HFFc6 (cell line): ENCODE measurements at regions not wholly inside any gene's neighbourhood (a gene's known extent, or its start where the extent isn't known, plus 50 kb on each side); places are given as distances from the start of the nearest gene placed in this dataset.
"Not testable (repeated sequence)": the region's sequence is repeated elsewhere in the genome, so short reads cannot be mapped to it uniquely, and the experiment has no call there.

Source experiments
- DNase-seq: peaks from one replicate; pipeline ENCODE4 v3.0.0-alpha.2; 2018
- H3K27ac Mint-ChIP-seq: 2 replicates; pipeline ENCODE4 v1.8.0; 2020; ENCODE audit warnings: mild to moderate bottlenecking, mixed read lengths
- H3K27me3 Mint-ChIP-seq: 2 replicates; pipeline ENCODE4 v1.8.0; 2021; ENCODE audit warnings: mild to moderate bottlenecking, moderate library complexity, mixed read lengths; ENCODE audit not compliant: insufficient read depth
- H3K36me3 Mint-ChIP-seq: 2 replicates; pipeline ENCODE4 v1.8.0; 2021; ENCODE audit warnings: low read depth, mixed read lengths
- H3K4me1 Mint-ChIP-seq: 2 replicates; pipeline ENCODE4 v1.8.0; 2020; ENCODE audit warnings: low read depth, mixed read lengths
- H3K4me3 Mint-ChIP-seq: 2 replicates; pipeline ENCODE4 v1.8.0; 2020; ENCODE audit warnings: mild to moderate bottlenecking, moderate library complexity, mixed read lengths
- H3K9me3 Mint-ChIP-seq: 2 replicates; pipeline ENCODE4 v1.8.0; 2020; ENCODE audit warnings: mild to moderate bottlenecking, mixed read lengths
- TF ChIP-seq, protein P1 (sequence below): fragments of 200-600 bp; sonication (generic); IDR thresholded peaks from 2 replicates; pipeline ENCODE4 v1.5.0; 2021; ENCODE audit warnings: antibody characterized with exemption, mild to moderate bottlenecking

DNA sequence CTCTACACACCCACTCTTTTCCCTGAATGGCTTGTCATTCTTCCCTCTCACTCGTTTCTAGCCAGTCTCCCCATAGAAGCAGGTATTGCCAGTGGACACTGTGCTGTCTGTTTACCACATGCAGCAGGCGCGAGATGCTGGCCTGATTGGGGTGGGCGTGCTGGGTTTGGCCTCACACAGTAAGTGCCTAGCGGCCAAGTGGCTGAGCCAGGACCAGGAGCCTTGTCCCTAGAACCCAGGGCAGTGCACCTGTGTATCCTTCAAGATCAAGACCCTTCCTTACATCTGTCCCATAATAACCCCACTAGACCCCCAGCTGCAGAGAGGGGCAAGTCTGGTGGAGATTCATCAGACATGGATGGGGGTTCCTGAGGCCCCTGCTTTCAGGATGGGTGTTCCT lies 112.8 kb upstream of the IRX4 start:
- Mint-ChIP-seq H3K27ac (no peak overlapping the region), H3K9me3 (peaks cover 25% of the 10 kb centered on the region), H3K36me3 (no peaks in the 10 kb centered on the region; the same call in 1 of the 2 replicates), H3K4me1 (no peaks in the 10 kb centered on the region), H3K27me3 (no peaks in the 10 kb centered on the region; the same call in 1 of the 2 replicates), H3K4me3 (no peak overlapping the region)
- no peak for DNase-seq
- TF ChIP-seq, protein P1, sequence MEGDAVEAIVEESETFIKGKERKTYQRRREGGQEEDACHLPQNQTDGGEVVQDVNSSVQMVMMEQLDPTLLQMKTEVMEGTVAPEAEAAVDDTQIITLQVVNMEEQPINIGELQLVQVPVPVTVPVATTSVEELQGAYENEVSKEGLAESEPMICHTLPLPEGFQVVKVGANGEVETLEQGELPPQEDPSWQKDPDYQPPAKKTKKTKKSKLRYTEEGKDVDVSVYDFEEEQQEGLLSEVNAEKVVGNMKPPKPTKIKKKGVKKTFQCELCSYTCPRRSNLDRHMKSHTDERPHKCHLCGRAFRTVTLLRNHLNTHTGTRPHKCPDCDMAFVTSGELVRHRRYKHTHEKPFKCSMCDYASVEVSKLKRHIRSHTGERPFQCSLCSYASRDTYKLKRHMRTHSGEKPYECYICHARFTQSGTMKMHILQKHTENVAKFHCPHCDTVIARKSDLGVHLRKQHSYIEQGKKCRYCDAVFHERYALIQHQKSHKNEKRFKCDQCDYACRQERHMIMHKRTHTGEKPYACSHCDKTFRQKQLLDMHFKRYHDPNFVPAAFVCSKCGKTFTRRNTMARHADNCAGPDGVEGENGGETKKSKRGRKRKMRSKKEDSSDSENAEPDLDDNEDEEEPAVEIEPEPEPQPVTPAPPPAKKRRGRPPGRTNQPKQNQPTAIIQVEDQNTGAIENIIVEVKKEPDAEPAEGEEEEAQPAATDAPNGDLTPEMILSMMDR = no peak

DNA sequence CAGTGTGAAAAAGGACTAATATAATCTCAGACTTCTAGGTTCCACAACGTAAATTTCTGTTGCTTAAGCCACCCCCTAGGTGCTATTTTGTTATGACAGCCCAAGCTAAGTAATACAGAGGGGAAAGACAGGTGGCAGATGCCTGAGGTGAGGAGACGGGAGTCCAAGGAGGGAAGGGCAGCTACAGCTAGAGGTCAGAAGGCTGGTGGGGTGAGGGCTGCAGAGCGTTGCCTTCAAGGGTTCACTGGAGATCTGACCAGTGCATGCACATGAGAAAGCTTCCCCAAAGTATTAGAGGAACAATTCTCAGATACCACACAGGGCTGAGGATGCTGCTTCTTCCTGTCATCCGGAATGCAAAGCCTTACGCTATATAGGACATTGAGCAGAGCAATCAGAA lies 104.7 kb upstream of the IRX4 start:
- DNase-seq = no peak
- no peaks in the 10 kb centered on the region for H3K4me1 Mint-ChIP-seq
- H3K4me3 Mint-ChIP-seq = no peak overlapping the region
- peaks cover 4% of the 10 kb centered on the region for H3K27me3 Mint-ChIP-seq
- H3K9me3 Mint-ChIP-seq = no peaks in the 10 kb centered on the region
- H3K27ac Mint-ChIP-seq = no peak overlapping the region
- TF ChIP-seq, protein P1 = no peak
- no peaks in the 10 kb centered on the region for H3K36me3 Mint-ChIP-seq

DNA sequence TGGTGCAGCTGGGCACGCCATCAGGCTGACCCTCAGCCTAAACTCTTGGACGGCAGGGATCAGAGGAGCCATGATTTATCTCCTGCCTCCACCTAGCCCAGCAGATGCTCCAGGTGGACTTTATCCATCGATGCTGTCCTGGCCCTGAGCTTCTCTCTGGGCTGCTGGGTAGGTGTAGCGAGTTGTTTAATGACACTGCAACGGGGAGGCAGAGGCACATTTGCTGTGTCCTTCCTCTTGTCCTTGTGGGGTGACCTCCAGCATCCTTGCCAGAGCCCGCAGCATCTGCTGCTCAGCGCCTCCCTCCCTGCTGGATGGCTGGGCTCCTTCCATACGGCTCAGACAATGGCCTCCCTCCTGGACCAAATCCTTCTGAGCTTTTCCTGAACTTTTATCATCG lies 103.1 kb upstream of the IRX4 start:
- no peak overlapping the region for H3K4me3 Mint-ChIP-seq
- DNase-seq = no peak
- no peaks in the 10 kb centered on the region for H3K9me3 Mint-ChIP-seq
- peaks cover 4% of the 10 kb centered on the region for H3K27me3 Mint-ChIP-seq
- no peaks in the 10 kb centered on the region for H3K36me3 Mint-ChIP-seq
- no peak overlapping the region for H3K27ac Mint-ChIP-seq
- H3K4me1 Mint-ChIP-seq = no peaks in the 10 kb centered on the region
- TF ChIP-seq, protein P1 = no peak

DNA sequence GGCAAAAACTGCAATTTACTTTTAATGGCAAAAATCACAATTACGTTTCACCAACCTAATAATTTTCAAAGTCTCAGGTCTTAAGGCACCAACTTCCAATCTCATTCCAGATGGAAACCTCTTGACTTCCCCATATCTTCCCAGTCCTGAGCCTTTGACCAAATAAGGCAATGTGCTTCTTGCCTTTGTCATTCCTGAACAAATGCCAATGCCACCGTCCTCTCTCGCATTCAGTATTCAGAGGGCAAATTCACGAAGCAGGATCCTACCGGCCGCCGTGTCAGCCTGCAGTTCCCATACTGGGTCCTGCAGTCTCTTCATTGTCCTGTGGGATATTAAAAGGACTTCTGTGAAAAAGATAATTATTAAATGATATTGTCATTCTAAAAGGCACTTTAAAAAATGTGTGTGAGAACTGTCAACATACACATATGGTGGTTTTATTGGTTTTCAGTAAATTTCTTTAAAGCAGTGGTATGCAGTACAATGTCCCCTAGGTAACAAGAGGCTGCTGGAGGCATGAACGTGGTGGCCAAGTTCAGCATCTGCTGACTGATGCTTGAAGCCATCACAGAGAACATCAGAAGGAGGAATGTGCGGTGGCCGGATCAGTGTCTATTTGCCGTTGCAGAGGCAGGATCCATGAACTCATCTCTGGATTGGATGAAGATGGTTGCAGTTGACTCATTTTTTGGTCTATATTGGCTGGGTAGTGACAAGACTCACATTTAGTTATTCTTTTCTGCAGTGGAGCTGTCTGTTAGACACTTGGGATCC lies 101.4 kb upstream of the IRX4 start:
- TF ChIP-seq, protein P1 = no peak
- H3K27ac Mint-ChIP-seq = no peak overlapping the region
- H3K4me1 Mint-ChIP-seq = no peaks in the 10 kb centered on the region
- H3K27me3 Mint-ChIP-seq = peaks cover 4% of the 10 kb centered on the region
- DNase-seq = no peak
- H3K4me3 Mint-ChIP-seq = no peak overlapping the region
- no peaks in the 10 kb centered on the region for H3K36me3 Mint-ChIP-seq
- no peaks in the 10 kb centered on the region for H3K9me3 Mint-ChIP-seq

DNA sequence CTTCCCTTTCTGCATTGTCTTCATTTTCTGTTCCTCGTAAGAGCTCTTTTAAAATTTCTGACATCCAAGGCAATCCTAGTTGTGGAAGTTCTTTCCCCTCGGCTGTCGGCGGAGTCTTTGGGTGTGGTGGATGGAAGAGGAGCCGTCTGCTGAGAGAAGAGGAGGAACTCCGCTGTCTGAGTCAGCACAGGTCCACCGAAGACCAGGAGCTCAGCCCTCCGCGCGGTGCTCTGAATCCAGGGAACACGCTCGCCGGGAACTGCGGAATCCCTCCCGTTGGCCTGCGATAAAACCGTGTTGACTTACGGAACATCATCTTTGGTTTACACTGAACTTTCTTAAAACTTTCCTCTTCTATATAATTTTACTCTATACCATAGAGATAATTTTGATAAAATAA lies 100.7 kb upstream of the IRX4 start:
- Mint-ChIP-seq H3K9me3 (no peaks in the 10 kb centered on the region), H3K27me3 (peaks cover 4% of the 10 kb centered on the region), H3K27ac (no peak overlapping the region), H3K4me3 (no peak overlapping the region), H3K4me1 (no peaks in the 10 kb centered on the region), H3K36me3 (no peaks in the 10 kb centered on the region)
- DNase-seq = no peak
- TF ChIP-seq, protein P1 = no peak

DNA sequence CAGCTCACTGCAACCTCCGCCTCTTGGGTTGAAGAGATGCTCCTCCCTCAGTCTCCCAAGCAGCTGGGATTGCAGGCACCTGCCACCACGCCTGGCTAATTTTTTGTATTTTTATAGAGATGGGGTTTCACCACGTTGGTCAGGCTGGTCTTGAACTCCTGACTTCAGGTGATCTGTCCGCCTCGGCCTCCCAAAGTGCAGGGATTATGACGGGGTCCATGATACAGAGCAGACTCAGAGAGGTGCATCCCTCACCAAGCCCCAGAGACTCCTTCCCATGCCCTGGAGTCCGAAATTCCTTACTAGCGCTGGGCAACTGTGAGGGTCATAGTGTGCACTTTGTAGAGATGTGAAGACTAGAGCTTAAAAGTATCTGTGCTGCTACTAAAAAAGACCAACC lies 99.8 kb upstream of the IRX4 start:
- H3K36me3 Mint-ChIP-seq, H3K9me3 Mint-ChIP-seq, H3K27me3 Mint-ChIP-seq, H3K4me3 Mint-ChIP-seq, H3K27ac Mint-ChIP-seq, DNase-seq, H3K4me1 Mint-ChIP-seq: not testable (repeated sequence)
